ENCODE measurements at regions not wholly inside any gene's neighbourhood (a gene's known extent, or its start where the extent isn't known, plus 50 kb on each side); places are given as distances from the start of the nearest gene placed in this dataset.

DNA sequence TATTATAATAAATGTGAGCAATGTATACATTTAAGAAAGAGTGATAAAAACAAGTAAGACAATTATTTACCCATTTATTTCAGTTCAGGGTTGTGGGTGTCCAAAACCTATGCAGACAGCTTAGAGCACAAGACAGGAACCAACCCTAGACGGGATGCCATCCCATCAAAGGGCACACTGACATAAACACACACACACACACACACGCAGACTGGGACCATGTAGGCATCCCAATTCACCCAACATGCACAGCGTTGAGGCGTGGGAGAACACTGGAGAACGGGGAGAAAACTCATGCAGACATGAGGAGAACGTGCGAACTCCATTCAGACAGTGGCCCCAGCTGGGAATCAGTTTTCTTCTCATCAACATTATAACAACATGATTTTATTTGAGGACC lies 274.7 kb downstream of the USP25 start:
- peaks cover 0 to 8% (median 0%) of the 10 kb centered on the region in 5 donors for H3K4me1 ChIP-seq (ENCODE audit: control insufficient read depth in 5 of 5, insufficient read depth in 5 of 5, low read length in 5 of 5)
- no peak overlapping the region for H3K4me3 ChIP-seq
- no peak for DNase-seq
- H3K36me3 ChIP-seq (ENCODE audit: control insufficient read depth in 4 of 4, insufficient read depth in 4 of 4, low read length in 4 of 4) = no peaks in the 10 kb centered on the region
- no peak for ATAC-seq (ENCODE audit: insufficient read depth, low FRiP score)
- H3K9ac ChIP-seq (ENCODE audit: insufficient read depth in 1 of 2, low read length in 2 of 2) = no peak overlapping the region
- TF ChIP-seq, protein P1, sequence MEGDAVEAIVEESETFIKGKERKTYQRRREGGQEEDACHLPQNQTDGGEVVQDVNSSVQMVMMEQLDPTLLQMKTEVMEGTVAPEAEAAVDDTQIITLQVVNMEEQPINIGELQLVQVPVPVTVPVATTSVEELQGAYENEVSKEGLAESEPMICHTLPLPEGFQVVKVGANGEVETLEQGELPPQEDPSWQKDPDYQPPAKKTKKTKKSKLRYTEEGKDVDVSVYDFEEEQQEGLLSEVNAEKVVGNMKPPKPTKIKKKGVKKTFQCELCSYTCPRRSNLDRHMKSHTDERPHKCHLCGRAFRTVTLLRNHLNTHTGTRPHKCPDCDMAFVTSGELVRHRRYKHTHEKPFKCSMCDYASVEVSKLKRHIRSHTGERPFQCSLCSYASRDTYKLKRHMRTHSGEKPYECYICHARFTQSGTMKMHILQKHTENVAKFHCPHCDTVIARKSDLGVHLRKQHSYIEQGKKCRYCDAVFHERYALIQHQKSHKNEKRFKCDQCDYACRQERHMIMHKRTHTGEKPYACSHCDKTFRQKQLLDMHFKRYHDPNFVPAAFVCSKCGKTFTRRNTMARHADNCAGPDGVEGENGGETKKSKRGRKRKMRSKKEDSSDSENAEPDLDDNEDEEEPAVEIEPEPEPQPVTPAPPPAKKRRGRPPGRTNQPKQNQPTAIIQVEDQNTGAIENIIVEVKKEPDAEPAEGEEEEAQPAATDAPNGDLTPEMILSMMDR (IDR thresholded peaks at IDR 0.05; ENCODE audit: control extremely low read depth, extremely low read depth) = no peak
- WGBS, 2 donors = 87 to 91% methylated on average over 7 of the region's 7 CpGs
- H3K9me3 ChIP-seq (ENCODE audit: control insufficient read depth in 4 of 4, insufficient read depth in 3 of 4, low read length in 3 of 4) = no peaks in the 10 kb centered on the region
- no peak overlapping the region for H3K27ac ChIP-seq (ENCODE audit: low read depth in 1 of 2, low read length in 1 of 2)
- no peaks in the 10 kb centered on the region for H3K27me3 ChIP-seq (ENCODE audit: control insufficient read depth in 3 of 3, insufficient read depth in 3 of 3, low read length in 2 of 3)

- peaks cover 0 to 8% (median 0%) of the 10 kb centered on the region in 5 donors for H3K4me1 ChIP-seq (ENCODE audit: control insufficient read depth in 5 of 5, insufficient read depth in 5 of 5, low read length in 5 of 5)
- no peak overlapping the region for H3K9ac ChIP-seq (ENCODE audit: insufficient read depth in 1 of 2, low read length in 2 of 2)
- TF ChIP-seq, protein P1 (IDR thresholded peaks at IDR 0.05; ENCODE audit: control extremely low read depth, extremely low read depth) = no peak
- WGBS, 2 donors = 96 to 97% methylated on average over 1 of the region's 1 CpG
- no peak overlapping the region for H3K4me3 ChIP-seq
- H3K36me3 ChIP-seq (ENCODE audit: control insufficient read depth in 4 of 4, insufficient read depth in 4 of 4, low read length in 4 of 4) = no peaks in the 10 kb centered on the region
- no peak for DNase-seq
- no peak for ATAC-seq (ENCODE audit: insufficient read depth, low FRiP score)
- no peak overlapping the region for H3K27ac ChIP-seq (ENCODE audit: low read depth in 1 of 2, low read length in 1 of 2)
- no peaks in the 10 kb centered on the region for H3K27me3 ChIP-seq (ENCODE audit: control insufficient read depth in 3 of 3, insufficient read depth in 3 of 3, low read length in 2 of 3)
- no peaks in the 10 kb centered on the region for H3K9me3 ChIP-seq (ENCODE audit: control insufficient read depth in 4 of 4, insufficient read depth in 3 of 4, low read length in 3 of 4)
These were observed 276.2 kb downstream of the USP25 start for GRCh38 chr21:16005996-16006395.

DNA sequence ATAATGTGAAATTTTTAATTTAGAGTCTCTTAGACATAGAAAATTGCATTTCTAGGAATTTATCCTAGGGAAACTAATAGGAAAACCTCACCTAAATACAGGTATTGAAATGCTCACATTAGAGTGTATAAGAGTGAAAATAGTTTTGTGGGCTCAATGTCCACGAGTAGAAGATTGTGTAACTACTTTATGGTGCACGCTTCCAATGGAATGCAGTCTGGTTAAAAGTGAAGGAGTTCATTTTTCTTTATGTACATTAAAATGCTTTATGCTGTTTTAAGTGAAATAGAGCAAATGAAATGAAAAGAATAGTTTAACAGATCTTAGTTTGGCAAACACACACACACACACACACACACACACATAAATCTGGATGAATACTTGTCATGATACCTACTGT lies 278.2 kb downstream of the USP25 start:
- 57 to 78% methylated on average over 2 of the region's 2 CpGs for WGBS, 2 donors
- TF ChIP-seq, protein P1 (IDR thresholded peaks at IDR 0.05; ENCODE audit: control extremely low read depth, extremely low read depth) = no peak
- Histone ChIP-seq H3K27ac (ENCODE audit: low read depth in 1 of 2, low read length in 1 of 2) (no peak overlapping the region), H3K9me3 (ENCODE audit: control insufficient read depth in 4 of 4, insufficient read depth in 3 of 4, low read length in 3 of 4) (peaks cover 0 to 4% (median 0%) of the 10 kb centered on the region in 4 donors), H3K9ac (ENCODE audit: insufficient read depth in 1 of 2, low read length in 2 of 2) (no peak overlapping the region), H3K4me1 (ENCODE audit: control insufficient read depth in 5 of 5, insufficient read depth in 5 of 5, low read length in 5 of 5) (peaks cover 0 to 8% (median 0%) of the 10 kb centered on the region in 5 donors), H3K27me3 (ENCODE audit: control insufficient read depth in 3 of 3, insufficient read depth in 3 of 3, low read length in 2 of 3) (no peaks in the 10 kb centered on the region), H3K4me3 (no peak overlapping the region), H3K36me3 (ENCODE audit: control insufficient read depth in 4 of 4, insufficient read depth in 4 of 4, low read length in 4 of 4) (no peaks in the 10 kb centered on the region)
- DNase-seq = peak in 2 of 3 donors; percentile 34 to 54
- no peak for ATAC-seq (ENCODE audit: insufficient read depth, low FRiP score)

- Histone ChIP-seq H3K27me3 (ENCODE audit: control insufficient read depth in 3 of 3, insufficient read depth in 3 of 3, low read length in 2 of 3) (no peaks in the 10 kb centered on the region), H3K27ac (ENCODE audit: low read depth in 1 of 2, low read length in 1 of 2) (no peak overlapping the region), H3K36me3 (ENCODE audit: control insufficient read depth in 4 of 4, insufficient read depth in 4 of 4, low read length in 4 of 4) (no peaks in the 10 kb centered on the region), H3K9ac (ENCODE audit: insufficient read depth in 1 of 2, low read length in 2 of 2) (no peak overlapping the region), H3K9me3 (ENCODE audit: control insufficient read depth in 4 of 4, insufficient read depth in 3 of 4, low read length in 3 of 4) (peaks cover 0 to 4% (median 0%) of the 10 kb centered on the region in 4 donors), H3K4me3 (no peak overlapping the region), H3K4me1 (ENCODE audit: control insufficient read depth in 5 of 5, insufficient read depth in 5 of 5, low read length in 5 of 5) (no peaks in the 10 kb centered on the region)
- no peak for ATAC-seq (ENCODE audit: insufficient read depth, low FRiP score)
- TF ChIP-seq, protein P1 (IDR thresholded peaks at IDR 0.05; ENCODE audit: control extremely low read depth, extremely low read depth) = no peak
- no peak for DNase-seq
- 92 to 93% methylated on average over 4 of the region's 4 CpGs for WGBS, 2 donors
These were observed 281.9 kb downstream of the USP25 start for GRCh38 chr21:16011719-16012118.

Data from lung (tissue), 11 donors.